Body of pancreas (tissue), 4 donors: ENCODE measurements at regions not wholly inside any gene's neighbourhood (a gene's known extent, or its start where the extent isn't known, plus 50 kb on each side); places are given as distances from the start of the nearest gene placed in this dataset.

Experiments used
- POLR2A ChIP-seq, 3 donors: fragments of 450-650 bp; IDR thresholded peaks; one replicate each; pipeline ENCODE4 v1.6.1; 2016; ENCODE audit warnings: antibody characterized with exemption in 3 of 3, mild to moderate bottlenecking in 2 of 3
- TF ChIP-seq, protein P1 (sequence below), 7 experiments: fragments of 450-650 bp in 4 of 7; fragments of 200-600 bp in 3 of 7; sonication (generic) in 3 of 7; IDR thresholded peaks; one replicate each; pipeline ENCODE4 v1.5.1; 2016 to 2019; ENCODE audit warnings: antibody characterized with exemption in 7 of 7

GRCh38 chr2:48200620-48201293 lies 113.7 kb upstream of the FOXN2 start:
- TF ChIP-seq, protein P1, sequence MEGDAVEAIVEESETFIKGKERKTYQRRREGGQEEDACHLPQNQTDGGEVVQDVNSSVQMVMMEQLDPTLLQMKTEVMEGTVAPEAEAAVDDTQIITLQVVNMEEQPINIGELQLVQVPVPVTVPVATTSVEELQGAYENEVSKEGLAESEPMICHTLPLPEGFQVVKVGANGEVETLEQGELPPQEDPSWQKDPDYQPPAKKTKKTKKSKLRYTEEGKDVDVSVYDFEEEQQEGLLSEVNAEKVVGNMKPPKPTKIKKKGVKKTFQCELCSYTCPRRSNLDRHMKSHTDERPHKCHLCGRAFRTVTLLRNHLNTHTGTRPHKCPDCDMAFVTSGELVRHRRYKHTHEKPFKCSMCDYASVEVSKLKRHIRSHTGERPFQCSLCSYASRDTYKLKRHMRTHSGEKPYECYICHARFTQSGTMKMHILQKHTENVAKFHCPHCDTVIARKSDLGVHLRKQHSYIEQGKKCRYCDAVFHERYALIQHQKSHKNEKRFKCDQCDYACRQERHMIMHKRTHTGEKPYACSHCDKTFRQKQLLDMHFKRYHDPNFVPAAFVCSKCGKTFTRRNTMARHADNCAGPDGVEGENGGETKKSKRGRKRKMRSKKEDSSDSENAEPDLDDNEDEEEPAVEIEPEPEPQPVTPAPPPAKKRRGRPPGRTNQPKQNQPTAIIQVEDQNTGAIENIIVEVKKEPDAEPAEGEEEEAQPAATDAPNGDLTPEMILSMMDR (IDR thresholded peaks at IDR 0.05): no peak
- TF ChIP-seq POLR2A (IDR thresholded peaks at IDR 0.05): no peak
